IMR-90 (cell line): ENCODE measurements at regions not wholly inside any gene's neighbourhood (a gene's known extent, or its start where the extent isn't known, plus 50 kb on each side); places are given as distances from the start of the nearest gene placed in this dataset.

Source experiments
- ATAC-seq: fragments of 200-7000 bp; cut with Tn5 transposase; 2 replicates; pipeline ENCODE4 v1.9.1; 2020; ENCODE audit warnings: low read depth, mild to moderate bottlenecking, moderate library complexity
- BruUV-seq: library from RNA; stranded (reverse); fragments of 400-500 nt; replicated peaks from 2 replicates; lab custom pipeline; 2021; lab: Mats Ljungman, UMichigan
- CTCF ChIA-PET: fragments of 300-600 bp; formaldehyde crosslinking; extraction: SDS; loops from one replicate; lab custom pipeline; 2021; ENCODE audit warnings: antibody characterized with exemption; lab: Yijun Ruan, JAX
- POLR2A ChIA-PET: fragments of 300-600 bp; sonication (Branson Sonifier 250); formaldehyde crosslinking; loops from one replicate; lab custom pipeline; 2022; ENCODE audit warnings: antibody characterized with exemption; ENCODE audit not compliant: unreplicated experiment; lab: Charles Lee
- DNase-seq: peaks from one replicate; pipeline ENCODE4 v3.0.0; 2013
- H2AFZ ChIP-seq: replicated peaks from 2 replicates; pipeline ENCODE3; 2013; ENCODE audit warnings: low read length, mild to moderate bottlenecking; ENCODE audit not compliant: poor library complexity
- H2AK5ac ChIP-seq: 2 replicates; pipeline ENCODE4 v1.6.1; 2013; ENCODE audit warnings: low read depth, low read length, inconsistent platforms
- H2AK9ac ChIP-seq: replicated peaks from 2 replicates; pipeline ENCODE3; 2013; ENCODE audit warnings: mild to moderate bottlenecking, low read depth, low read length, moderate library complexity; ENCODE audit not compliant: poor library complexity
- H2BK120ac ChIP-seq: 2 replicates; pipeline ENCODE4 v1.6.1; 2013; ENCODE audit warnings: low read depth, low read length, inconsistent platforms
- H2BK15ac ChIP-seq: 3 replicates; pipeline ENCODE4 v1.6.1; 2013; ENCODE audit warnings: low read depth, low read length, inconsistent platforms
- H2BK20ac ChIP-seq: 2 replicates; pipeline ENCODE4 v1.6.1; 2013; ENCODE audit warnings: low read depth, mild to moderate bottlenecking, inconsistent platforms, low read length, moderate library complexity
- H2BK5ac ChIP-seq: 2 replicates; pipeline ENCODE4 v1.6.1; 2013; ENCODE audit warnings: mild to moderate bottlenecking, low read depth, low read length, inconsistent platforms; ENCODE audit not compliant: poor library complexity, severe bottlenecking
- H3K14ac ChIP-seq: replicated peaks from 2 replicates; pipeline ENCODE4 v1.6.1; 2013; ENCODE audit warnings: low read depth, low read length, inconsistent platforms
- H3K18ac ChIP-seq: 2 replicates; pipeline ENCODE4 v1.6.1; 2013; ENCODE audit warnings: low read depth, low read length, control low read depth
- H3K23ac ChIP-seq: 2 replicates; pipeline ENCODE4 v1.6.1; 2013; ENCODE audit warnings: low read depth, low read length, inconsistent platforms
- H3K27ac ChIP-seq: 2 replicates; pipeline ENCODE4 v1.5.1; 2013; ENCODE audit warnings: mild to moderate bottlenecking, control low read depth, low read length; ENCODE audit not compliant: insufficient read depth
- H3K27me3 ChIP-seq: 2 replicates; pipeline ENCODE4 v1.6.1; 2013; ENCODE audit warnings: low read length; ENCODE audit not compliant: control insufficient read depth, insufficient read depth
- H3K36me3 ChIP-seq: 2 replicates; pipeline ENCODE4 v1.6.1; 2013; ENCODE audit warnings: low read length, mixed read lengths; ENCODE audit not compliant: control insufficient read depth, insufficient read depth
- H3K4ac ChIP-seq: 2 replicates; pipeline ENCODE4 v1.6.1; 2013; ENCODE audit warnings: low read depth, low read length, inconsistent platforms
- H3K4me1 ChIP-seq: 2 replicates; pipeline ENCODE4 v1.6.1; 2013; ENCODE audit warnings: low read length, mixed read lengths; ENCODE audit not compliant: control insufficient read depth, insufficient read depth
- H3K4me2 ChIP-seq: 2 replicates; pipeline ENCODE4 v1.6.1; 2013; ENCODE audit warnings: low read depth, mild to moderate bottlenecking, control low read depth, low read length, moderate library complexity
- H3K4me3 ChIP-seq: 2 replicates; pipeline ENCODE4 v1.5.1; 2013; ENCODE audit warnings: low read depth, mild to moderate bottlenecking, control low read depth, low read length, moderate library complexity; ENCODE audit not compliant: insufficient read depth
- H3K56ac ChIP-seq: 2 replicates; pipeline ENCODE4 v1.6.1; 2013; ENCODE audit warnings: low read length, inconsistent platforms; ENCODE audit not compliant: insufficient read depth; ENCODE audit errors: extremely low read depth
- H3K79me1 ChIP-seq, 2 experiments: 2 replicates each; pipeline ENCODE4 v1.6.1; 2013; ENCODE audit warnings: low read length in 2 of 2, inconsistent platforms in 1 of 2, low read depth in 1 of 2
- H3K9ac ChIP-seq: 2 replicates; pipeline ENCODE4 v1.6.1; 2013; ENCODE audit warnings: low read depth, low read length, control low read depth
- H3K9me1 ChIP-seq: 2 replicates; pipeline ENCODE4 v1.6.1; 2013; ENCODE audit warnings: low read length, inconsistent platforms; ENCODE audit not compliant: insufficient read depth
- H3K9me3 ChIP-seq: 2 replicates; pipeline ENCODE4 v1.6.1; 2013; ENCODE audit warnings: low read length; ENCODE audit not compliant: control insufficient read depth, insufficient read depth
- H4K20me1 ChIP-seq: 2 replicates; pipeline ENCODE4 v1.6.1; 2013; ENCODE audit warnings: low read length, inconsistent platforms; ENCODE audit not compliant: insufficient read depth
- H4K5ac ChIP-seq: 2 replicates; pipeline ENCODE4 v1.6.1; 2013; ENCODE audit warnings: mild to moderate bottlenecking, low read depth, low read length, control low read depth
- H4K8ac ChIP-seq, 2 experiments: 2 replicates each; pipeline ENCODE4 v1.6.1; 2013; ENCODE audit warnings: low read depth in 2 of 2, low read length in 2 of 2, control low read depth in 1 of 2, inconsistent platforms in 1 of 2
- H4K91ac ChIP-seq: 2 replicates; pipeline ENCODE4 v1.6.1; 2013; ENCODE audit warnings: low read depth, low read length, inconsistent platforms; ENCODE audit not compliant: insufficient read depth
- MAZ ChIP-seq: IDR thresholded peaks from 2 replicates; pipeline ENCODE4 v1.6.1; 2012; ENCODE audit warnings: low read depth, mild to moderate bottlenecking, low read length, improper control_type of control experiment, moderate library complexity, borderline replicate concordance
- MXI1 ChIP-seq: IDR thresholded peaks from 2 replicates; pipeline ENCODE4 v1.6.1; 2012; ENCODE audit warnings: low read depth, mild to moderate bottlenecking, low read length, moderate library complexity, borderline replicate concordance
- USF2 ChIP-seq: fragments of 150-350 bp; IDR thresholded peaks from 2 replicates; pipeline ENCODE4 v1.6.1; 2017; ENCODE audit warnings: mild to moderate bottlenecking, antibody characterized with exemption, low read length, low read depth
- WGBS, 2 experiments: methylation state at CpG; one replicate each; pipeline versions ENCODE4 v1.1.5 to v1.1.7; 2013; ENCODE audit warnings: missing lambda C conversion rate in 2 of 2; ENCODE audit not compliant: insufficient read length in 1 of 2; ENCODE audit errors: extremely low coverage in 2 of 2; 5-methylcytosine and 5-hydroxymethylcytosine counted together
- dilution Hi-C: fragments of 300-500 bp; cut with HindIII; formaldehyde crosslinking; loops from one replicate; pipeline ENCODE4 v1.14.3; 2018; ENCODE audit warnings: low sequenced_read_pairs; ENCODE audit not compliant: unreplicated experiment
- in situ Hi-C: fragments of 300-500 bp; cut with MboI; formaldehyde crosslinking; loops from 3 replicates; pipeline ENCODE4 v1.14.3; 2019; ENCODE audit warnings: low sequenced_read_pairs, inconsistent platforms, mixed read lengths
- intact Hi-C: fragments of 100-400 bp; cut with micrococcal nuclease; formaldehyde crosslinking; loops from 2 replicates; pipeline ENCODE4 v1.10.0; 2022

GRCh38 chr5:158212917-158213316 lies 354.0 kb upstream of the CLINT1 start:
- H2AFZ ChIP-seq: no peak overlapping the region
- CTCF ChIA-PET: interaction anchor here (0.6 kb wide), 1 partner anchor 41 kb away, joined by 3 read pairs; no protein-coding TSS in a partner anchor
- dilution Hi-C loops: no loop called here
- no peak overlapping the region for H3K4me2 ChIP-seq
- no peak overlapping the region for H4K8ac ChIP-seq
- no peak overlapping the region for H3K23ac ChIP-seq
- H2BK15ac ChIP-seq: no peak overlapping the region
- TF ChIP-seq MXI1 (no peak), MAZ (no peak), USF2 (peak; percentile 59)
- no peak for ATAC-seq
- no peak overlapping the region for H2BK120ac ChIP-seq
- no peaks in the 10 kb centered on the region for H4K20me1 ChIP-seq
- H3K79me1 ChIP-seq: no peaks in the 10 kb centered on the region
- H3K14ac ChIP-seq: no peak overlapping the region
- H3K18ac ChIP-seq: no peak overlapping the region
- H3K4me3 ChIP-seq: no peak overlapping the region
- no peak overlapping the region for H3K4ac ChIP-seq
- H3K27ac ChIP-seq: no peak overlapping the region
- no peaks in the 10 kb centered on the region for H3K9me3 ChIP-seq
- no peaks in the 10 kb centered on the region for H3K27me3 ChIP-seq
- no peak overlapping the region for H2BK5ac ChIP-seq
- intact Hi-C loops: no loop called here
- no peaks in the 10 kb centered on the region for H3K9me1 ChIP-seq
- no CpG with 5 or more reads among the region's 3 CpGs for WGBS, 2 experiments
- BruUV-seq: no TSS peak
- H2AK5ac ChIP-seq: no peak overlapping the region
- peak; percentile 1 for DNase-seq
- H3K9ac ChIP-seq: no peak overlapping the region
- H4K5ac ChIP-seq: no peak overlapping the region
- no peak overlapping the region for H4K91ac ChIP-seq
- no peak overlapping the region for H2BK20ac ChIP-seq
- no peak overlapping the region for H2AK9ac ChIP-seq
- H3K56ac ChIP-seq: no peak overlapping the region
- H3K36me3 ChIP-seq: no peaks in the 10 kb centered on the region
- in situ Hi-C loops: no loop called here
- no peaks in the 10 kb centered on the region for H3K4me1 ChIP-seq
- POLR2A ChIA-PET: no interaction called here
